Suppressor macrophage treated with lipopolysaccharide for 1 hour (primary cell): ENCODE measurements at regions not wholly inside any gene's neighbourhood (a gene's known extent, or its start where the extent isn't known, plus 50 kb on each side); places are given as distances from the start of the nearest gene placed in this dataset.
"Not testable (repeated sequence)": the region's sequence is repeated elsewhere in the genome, so short reads cannot be mapped to it uniquely, and the experiment has no call there.

Experiments used
- DNase-seq, 3 donors: peaks; one replicate each; pipeline ENCODE4 v3.0.0-alpha.2; 2020 to 2022

GRCh38 chr2:87559735-87560134 is 188.2 kb upstream of the PLGLB2 start:
- DNase-seq: not testable (repeated sequence)

- not testable (repeated sequence) for DNase-seq
Measured at GRCh38 chr2:87565116-87565515, 182.8 kb upstream of the PLGLB2 start.

DNA sequence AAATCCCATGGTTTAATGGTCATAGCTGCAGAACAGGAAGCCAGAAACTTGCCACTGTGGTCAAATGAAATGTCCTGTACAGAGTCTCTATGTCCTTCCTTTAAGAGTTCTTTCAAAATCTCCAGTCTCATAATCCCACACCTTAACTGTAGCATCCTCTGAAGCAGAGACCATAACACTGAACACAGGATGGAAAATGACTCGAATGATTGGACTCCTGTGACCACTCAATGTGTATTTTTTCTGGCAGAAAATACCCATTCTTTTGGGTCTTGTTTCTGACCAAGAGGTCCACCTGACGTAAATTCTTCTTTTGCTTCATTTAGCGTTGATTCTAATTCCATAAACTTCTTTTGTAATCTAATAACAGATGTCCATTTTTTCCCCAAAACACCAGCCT is 181.4 kb upstream of the PLGLB2 start:
- DNase-seq: not testable (repeated sequence)

- DNase-seq: not testable (repeated sequence)
Measured at GRCh38 chr2:87567093-87567492, 180.8 kb upstream of the PLGLB2 start.

DNA sequence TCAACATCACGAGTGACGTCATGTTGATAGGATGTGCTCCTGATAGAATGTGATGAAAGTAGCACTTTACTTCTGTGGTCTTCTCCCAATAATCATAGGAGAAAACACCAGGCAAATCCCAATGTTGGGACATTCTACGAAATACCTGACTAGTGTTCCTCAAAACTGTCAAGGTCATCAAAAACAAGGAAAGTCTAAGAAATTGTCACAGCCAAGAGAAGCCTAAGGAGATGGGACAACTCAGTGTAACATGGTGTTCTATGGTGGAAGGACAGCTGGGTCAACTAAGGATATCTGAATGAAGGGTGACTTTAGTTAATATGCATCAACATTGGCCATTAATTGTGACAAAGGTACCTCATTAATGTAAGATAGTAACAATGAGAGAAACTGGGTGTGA is 180.0 kb upstream of the PLGLB2 start:
- not testable (repeated sequence) for DNase-seq

- peak in 1 of 3 donors; percentile 11 for DNase-seq
Measured at GRCh38 chr2:87568554-87569278, 179.2 kb upstream of the PLGLB2 start.

DNA sequence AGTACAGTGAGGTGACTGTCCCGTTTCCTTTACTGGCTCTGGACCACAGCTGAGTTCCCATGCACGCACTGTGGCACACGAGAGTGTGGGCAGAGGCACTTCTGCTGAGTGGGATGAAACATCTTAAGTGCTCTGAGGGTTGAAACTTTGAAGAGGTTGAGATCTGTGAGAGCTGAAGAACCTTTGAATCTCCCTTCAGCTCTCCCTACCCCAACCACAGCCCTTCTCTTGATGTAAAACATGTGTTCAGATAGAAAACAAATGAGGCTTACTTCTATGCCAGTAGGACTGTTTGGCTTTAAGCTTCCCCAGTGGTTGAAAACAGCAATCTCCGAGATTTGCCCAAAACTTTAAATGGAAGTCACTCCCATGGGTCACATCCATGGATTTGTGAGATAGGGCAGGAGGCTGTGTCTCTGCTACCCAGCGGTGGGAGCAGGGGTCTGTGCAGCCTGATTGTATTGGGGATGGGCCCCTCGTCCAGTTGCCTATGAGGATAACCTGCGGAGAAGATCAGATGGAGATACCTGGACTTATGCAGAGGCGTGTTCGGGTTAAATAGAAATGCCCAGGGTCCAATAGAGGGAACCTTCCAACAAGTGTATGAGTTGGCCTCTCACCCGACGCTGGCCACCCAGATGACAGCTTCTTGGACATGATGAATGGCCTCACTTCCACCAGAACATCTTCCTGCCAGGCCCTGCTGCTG is 178.0 kb upstream of the PLGLB2 start:
- DNase-seq: not testable (repeated sequence)

- DNase-seq: not testable (repeated sequence)
Measured at GRCh38 chr2:87571889-87572465, 175.9 kb upstream of the PLGLB2 start.

DNA sequence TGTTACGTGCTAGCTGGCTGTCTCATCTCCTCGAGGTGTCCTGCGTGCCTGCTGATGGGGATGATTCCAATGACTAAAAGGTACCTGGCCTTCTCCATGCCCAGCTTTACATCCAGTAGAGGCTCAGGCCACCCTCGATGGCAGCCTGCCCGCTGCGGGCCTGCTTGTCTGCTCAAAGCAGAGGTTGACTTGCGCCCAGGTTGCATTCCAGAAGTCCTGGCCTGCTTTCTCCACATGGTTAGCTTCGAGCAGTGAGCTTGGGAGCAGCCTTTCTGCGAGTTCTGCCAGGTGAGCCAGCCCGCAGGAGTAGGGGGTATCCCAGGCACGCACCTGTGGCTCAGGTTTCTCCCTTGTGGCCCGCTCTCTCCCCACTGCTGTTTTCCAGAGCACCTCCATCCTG is 175.0 kb upstream of the PLGLB2 start:
- DNase-seq: not testable (repeated sequence)

DNA sequence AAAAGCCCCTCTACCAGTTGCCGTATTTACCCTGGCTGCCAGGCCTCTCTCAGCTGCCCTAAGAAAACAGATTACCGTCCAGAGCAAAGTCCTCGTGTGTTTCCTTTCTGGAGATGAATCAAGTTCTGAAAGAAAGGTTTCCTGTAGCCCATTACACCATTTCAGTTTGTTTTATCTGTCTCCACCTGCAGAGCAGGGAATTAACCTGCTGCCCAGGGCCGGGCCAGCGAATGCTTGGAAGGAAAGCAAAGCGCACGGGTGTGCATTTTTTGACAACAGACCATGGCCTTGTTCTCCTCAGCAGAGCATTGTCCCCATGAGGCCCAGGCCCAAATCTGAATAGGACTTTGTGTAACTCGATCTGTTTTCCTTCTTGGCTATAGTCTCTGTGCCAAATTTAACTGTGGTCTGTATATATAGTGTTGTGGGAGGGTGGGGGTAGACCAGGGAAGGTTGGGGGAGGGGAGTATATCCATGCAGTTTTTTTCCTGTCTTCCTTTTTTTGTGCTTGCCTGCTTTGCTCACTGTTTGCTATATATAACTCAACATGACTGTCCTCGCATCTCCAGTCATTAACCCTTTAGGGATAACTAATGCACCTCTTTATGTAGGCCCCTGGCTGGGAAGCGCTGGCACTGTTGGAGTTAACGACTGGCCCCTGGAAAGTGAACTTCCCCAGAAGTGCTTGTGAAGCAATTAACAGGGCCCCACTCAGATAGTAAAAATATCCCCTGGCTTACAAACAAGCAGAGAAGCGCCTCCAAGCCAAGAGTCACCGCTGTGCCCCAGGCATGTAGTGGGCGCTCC is 174.3 kb upstream of the PLGLB2 start:
- not testable (repeated sequence) for DNase-seq

DNA sequence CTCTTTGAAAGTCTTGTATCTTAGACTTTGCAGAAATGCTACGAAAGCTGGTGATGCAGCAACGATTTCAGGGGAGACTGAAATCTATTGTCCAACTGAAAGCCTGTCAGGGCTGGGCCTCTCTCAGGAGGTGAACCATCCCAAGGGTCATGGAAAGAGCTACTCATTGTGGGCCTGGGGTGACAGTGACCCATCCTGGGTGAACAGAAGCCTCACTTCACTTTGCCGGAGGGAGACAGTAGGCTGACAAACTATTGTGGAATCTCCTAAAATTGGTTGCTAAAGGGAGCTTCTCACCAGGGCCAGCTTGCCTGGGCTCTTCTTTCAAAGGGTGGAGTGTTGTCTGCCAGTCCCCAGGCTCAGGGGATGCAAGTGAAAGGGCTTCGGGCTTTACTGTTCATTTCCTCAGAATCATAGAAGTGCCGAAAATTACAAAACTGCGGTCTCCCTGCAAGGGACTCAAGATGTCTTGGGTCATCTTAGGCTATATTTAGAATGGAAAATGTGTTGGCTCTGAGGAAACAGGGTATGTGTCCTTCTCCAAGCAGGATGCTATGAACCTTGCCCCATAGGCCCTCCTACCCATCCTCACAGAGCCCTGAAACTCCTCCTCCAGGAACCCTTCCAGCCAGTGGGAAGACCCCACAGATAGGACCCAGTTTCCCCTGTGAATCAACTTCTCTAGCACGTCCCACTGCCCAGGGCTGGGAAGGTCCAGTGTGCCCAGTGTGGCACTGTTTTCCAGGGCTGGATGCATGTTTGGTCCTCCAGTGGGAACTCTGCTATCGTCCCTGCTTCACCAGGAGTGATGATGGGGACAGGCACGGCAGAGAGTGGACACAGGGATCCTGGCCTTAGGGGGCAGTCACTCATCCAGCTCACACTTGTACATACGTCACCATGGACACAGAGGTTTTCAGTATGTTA is 173.4 kb upstream of the PLGLB2 start:
- not testable (repeated sequence) for DNase-seq

DNA sequence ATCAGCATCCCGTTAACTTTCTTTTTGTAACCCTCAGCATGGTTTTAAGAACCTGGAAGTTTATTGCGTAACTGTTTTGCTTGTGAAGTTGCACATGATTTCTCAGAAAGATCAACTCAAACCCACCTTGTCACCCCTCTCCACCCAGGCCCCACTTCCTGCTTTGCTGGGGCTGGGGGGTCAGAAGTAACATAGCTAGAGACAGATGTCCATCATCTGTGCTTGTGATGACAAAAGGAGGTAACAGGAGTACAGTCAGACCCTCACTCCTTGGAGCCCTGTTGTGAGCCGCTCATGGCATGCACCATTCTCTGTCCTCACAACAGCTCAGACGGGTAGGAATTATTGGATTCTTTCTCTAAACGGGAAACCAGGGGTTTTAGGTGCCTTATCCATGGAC is 172.7 kb upstream of the PLGLB2 start:
- DNase-seq: not testable (repeated sequence)

GRCh38 chr2:87577358-87577757 is 170.5 kb upstream of the PLGLB2 start:
- not testable (repeated sequence) for DNase-seq

DNA sequence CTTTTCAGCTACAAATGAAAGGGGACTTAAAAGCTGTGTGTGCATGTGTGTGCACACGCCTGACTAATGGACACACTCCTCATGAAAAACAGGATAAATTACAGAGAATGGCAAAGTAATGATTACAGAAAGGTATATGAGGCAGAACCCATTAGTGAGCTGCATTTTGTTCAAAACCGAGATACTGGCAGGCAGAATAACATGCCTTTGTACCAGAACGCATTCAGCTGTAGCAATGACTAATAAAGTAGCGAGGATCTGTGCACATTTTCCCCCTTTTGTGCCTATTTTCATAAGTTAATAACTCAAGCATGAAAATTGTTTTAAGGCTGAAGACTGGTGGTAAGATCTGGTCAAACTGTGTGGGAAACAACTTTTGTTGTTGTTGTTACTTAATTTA is 165.7 kb upstream of the PLGLB2 start:
- not testable (repeated sequence) for DNase-seq

DNA sequence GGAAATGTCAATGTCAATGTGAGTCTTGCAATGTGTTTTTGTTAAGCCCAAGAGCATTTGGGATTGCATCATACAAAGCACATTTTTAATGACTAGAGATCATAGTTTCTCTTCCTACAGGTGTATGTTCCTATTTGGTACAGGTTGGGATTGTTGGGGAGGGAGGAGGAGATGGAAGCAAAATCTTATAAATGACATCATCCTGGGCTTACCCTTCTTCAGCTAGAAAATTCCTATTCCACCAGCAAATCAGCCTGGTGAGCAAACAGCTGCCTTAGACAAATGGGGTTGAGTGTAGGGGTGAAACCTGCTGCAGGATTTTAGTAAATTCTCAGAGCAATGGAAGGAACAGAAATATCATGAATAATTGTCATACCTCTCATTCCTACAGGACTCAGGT is 165.3 kb upstream of the PLGLB2 start:
- DNase-seq: not testable (repeated sequence)

DNA sequence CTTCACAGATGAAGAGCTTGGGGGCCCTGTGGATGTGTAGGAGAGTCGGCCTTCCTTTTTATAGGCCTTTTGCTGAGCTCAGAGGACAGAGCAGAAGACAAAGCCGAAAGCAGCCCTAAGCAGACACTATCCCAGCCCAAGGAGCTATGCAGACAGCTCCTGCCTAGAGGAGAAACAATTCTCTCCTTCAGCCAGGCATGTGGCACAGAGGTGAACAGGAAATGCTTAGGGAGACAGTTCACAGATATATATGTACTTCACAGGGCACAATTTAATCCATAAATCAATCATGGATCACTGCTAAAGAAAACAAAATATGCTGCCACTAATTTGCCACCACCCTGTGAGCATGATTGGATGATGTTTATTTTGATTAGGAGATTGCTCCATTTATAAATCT is 164.5 kb upstream of the PLGLB2 start:
- not testable (repeated sequence) for DNase-seq

- DNase-seq: not testable (repeated sequence)
Measured at GRCh38 chr2:87583803-87584202, 164.1 kb upstream of the PLGLB2 start.

GRCh38 chr2:87584268-87584906 is 163.5 kb upstream of the PLGLB2 start:
- not testable (repeated sequence) for DNase-seq

DNA sequence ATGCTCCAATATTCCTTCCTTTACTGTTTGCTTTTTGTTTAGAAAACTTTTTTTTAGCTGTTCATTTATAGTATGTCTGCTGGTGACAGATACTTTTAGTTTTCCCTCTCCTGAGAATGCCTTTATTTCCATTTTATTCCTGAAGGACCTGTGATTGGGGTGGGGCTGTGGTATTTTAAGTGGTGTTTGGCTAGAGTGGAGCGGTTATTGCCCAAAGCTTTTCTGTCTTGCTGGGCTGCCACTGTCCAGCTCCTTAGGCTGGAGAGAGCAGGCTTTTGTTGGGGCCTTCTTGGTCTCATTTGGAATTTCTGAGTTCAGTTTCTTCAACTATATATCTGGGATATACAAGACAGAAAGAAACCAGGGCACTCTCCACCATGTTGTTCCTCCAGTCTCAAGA is 160.0 kb upstream of the PLGLB2 start:
- not testable (repeated sequence) for DNase-seq

- DNase-seq: not testable (repeated sequence)
Measured at GRCh38 chr2:87592974-87593373, 154.9 kb upstream of the PLGLB2 start.
